ENCODE measurements at regions not wholly inside any gene's neighbourhood (a gene's known extent, or its start where the extent isn't known, plus 50 kb on each side); places are given as distances from the start of the nearest gene placed in this dataset.
"Not testable (repeated sequence)": the region's sequence is repeated elsewhere in the genome, so short reads cannot be mapped to it uniquely, and the experiment has no call there.

- DNase-seq (ENCODE audit: low read depth in 2 of 3, low spot score in 1 of 3): no peak
Observed at GRCh38 chr3:30294241-30294667, 312.1 kb upstream of the TGFBR2 start.

GRCh38 chr3:30297112-30297511 is 309.3 kb upstream of the TGFBR2 start:
- DNase-seq (ENCODE audit: low read depth in 2 of 3, low spot score in 1 of 3): no peak

DNA sequence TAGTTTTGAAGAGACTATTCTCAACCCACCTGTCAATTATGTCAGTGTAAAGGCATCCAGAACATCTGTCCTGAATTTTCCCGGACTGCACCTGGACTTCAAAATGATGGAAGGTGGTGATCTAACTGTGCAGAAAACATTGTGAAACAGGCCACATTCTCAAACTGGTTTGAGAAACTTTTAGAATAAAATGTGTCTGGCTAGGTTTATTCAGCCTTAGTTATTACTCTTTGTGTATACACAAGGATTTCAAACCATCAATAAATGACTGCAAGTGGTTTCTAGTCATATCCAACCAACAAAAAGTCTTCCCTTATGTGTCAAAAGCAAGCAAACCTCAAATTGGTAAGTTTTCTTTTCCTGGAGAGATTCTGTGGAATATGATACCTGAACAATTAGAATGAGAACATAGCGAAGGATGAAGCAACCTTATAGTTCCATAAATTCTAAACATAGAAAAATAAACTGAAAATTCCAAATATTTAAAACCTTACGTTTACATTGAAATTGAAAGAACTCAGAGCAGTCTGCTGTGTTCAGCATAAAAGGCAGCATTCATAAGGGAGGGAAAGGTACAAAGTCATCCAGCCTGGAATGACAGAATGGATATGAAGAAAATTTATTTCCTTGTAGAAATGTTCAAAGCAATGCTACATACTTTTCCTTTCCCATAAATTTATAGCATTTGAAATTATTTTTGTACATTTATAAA is 306.6 kb upstream of the TGFBR2 start:
- no peak for DNase-seq (ENCODE audit: low read depth in 2 of 3, low spot score in 1 of 3)

DNA sequence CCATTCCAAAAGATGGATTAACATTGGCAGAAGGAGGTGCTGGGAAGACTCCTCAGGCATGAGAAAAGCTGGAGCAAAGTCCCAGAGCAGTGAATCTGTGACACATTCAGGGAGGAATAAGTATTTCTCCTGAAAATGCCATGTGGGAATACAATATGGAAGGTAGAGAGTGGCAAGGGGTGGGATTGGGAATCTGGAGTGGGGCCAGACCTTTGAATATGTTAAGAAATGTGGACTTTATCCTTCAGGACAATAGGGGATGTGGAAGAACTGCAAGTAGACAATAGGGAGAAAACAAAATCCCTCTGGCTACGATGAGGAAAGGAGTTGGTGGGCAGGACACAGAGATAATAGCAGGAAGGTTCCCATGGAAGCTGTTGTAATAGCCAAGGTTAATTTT is 305.6 kb upstream of the TGFBR2 start:
- no peak for DNase-seq (ENCODE audit: low read depth in 2 of 3, low spot score in 1 of 3)

- DNase-seq (ENCODE audit: low read depth in 2 of 3, low spot score in 1 of 3): no peak
Observed at GRCh38 chr3:30302027-30302426, 304.4 kb upstream of the TGFBR2 start.

- DNase-seq (ENCODE audit: low read depth in 2 of 3, low spot score in 1 of 3): no peak
Observed at GRCh38 chr3:30303770-30304169, 302.6 kb upstream of the TGFBR2 start.

- DNase-seq (ENCODE audit: low read depth in 2 of 3, low spot score in 1 of 3): no peak
Observed at GRCh38 chr3:30305021-30305420, 301.4 kb upstream of the TGFBR2 start.

DNA sequence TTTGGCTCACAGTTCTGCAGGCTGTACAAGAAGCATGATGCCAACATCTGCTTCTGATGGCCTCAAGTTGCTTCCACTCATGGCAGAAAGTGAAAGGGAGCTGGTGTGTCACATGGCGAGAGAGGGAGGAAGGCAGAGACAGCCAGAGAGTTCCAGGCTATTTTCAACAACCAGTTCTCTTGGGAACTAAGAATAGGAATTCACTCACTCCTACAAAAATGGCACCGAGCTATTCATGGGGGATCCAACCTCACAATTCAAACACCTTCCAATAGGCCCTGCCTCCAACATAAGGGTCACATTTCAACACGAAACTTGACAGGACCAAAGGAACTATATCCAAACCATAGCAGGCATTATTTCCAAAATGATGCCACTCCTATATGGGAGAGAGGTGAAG is 299.5 kb upstream of the TGFBR2 start:
- DNase-seq (ENCODE audit: low read depth in 2 of 3, low spot score in 1 of 3): no peak

- no peak for DNase-seq (ENCODE audit: low read depth in 2 of 3, low spot score in 1 of 3)
Observed at GRCh38 chr3:30307372-30307950, 298.9 kb upstream of the TGFBR2 start.

DNA sequence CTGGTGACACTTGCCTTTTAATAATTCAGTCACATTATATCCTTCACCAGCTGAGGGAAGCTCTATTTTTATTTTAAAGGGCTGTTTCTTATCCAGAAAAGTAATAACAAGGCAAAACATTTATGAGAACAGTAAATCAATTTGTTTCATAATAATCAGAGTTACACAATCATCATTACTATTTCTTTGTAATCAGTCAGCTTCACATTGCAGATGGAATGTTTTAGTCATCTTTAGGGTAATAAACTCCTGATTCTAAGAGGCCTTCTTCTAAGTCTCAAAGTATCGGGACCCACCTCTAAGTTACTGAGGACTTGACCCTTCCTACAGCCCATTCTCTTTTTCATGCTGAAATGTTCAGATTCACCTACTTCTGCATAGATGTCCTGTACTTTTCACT is 298.3 kb upstream of the TGFBR2 start:
- no peak for DNase-seq (ENCODE audit: low read depth in 2 of 3, low spot score in 1 of 3)

DNA sequence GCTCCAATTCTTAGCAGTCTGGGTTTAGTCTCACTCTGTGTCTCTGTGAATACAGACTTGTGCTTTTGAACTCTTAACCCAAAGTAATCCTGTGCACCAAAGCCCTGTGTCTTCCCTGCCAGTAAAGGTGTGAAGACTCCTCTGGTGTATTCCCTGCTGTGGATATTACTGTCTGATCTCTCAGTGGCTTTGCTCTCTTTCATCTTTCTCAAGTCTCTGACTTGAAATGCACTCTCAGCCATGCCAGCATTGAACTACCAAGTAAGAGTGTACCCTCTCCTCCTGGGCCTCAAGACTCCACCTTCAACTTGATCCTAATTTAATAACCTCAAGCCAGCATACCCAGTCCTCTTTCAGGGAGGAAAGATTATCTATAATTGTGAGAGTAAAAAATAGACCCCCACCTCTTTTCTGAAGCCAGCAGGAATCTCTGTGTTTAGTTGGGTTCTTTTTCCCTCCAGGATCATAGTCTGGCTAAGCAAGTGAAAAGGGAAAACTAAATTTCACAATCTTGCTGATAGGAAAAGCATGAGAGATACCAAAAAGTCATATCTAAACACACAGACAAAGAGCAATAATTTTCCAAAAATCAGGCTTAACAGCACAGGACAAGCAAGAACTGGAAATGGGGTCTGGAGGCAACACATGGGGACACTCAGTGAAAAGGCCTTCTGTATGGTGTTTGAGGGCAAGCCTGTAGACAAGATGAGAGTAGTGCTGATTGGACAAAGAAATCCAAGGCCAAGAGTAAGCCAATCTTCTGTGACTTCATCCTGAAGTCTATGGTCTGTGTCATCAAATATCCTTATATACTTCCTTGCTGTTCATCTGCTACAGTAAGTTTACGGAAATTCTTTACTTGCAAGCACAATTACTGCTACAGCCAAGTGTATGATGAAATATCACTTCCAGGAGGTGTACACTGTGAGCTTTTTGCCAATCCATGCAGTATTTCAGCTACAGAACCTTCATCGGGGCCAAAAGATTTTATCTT is 296.1 kb upstream of the TGFBR2 start:
- no peak for DNase-seq (ENCODE audit: low read depth in 2 of 3, low spot score in 1 of 3)

- DNase-seq (ENCODE audit: low read depth in 2 of 3, low spot score in 1 of 3): no peak
Observed at GRCh38 chr3:30311781-30312180, 294.6 kb upstream of the TGFBR2 start.

GRCh38 chr3:30313840-30314239 is 292.6 kb upstream of the TGFBR2 start:
- DNase-seq (ENCODE audit: low read depth in 2 of 3, low spot score in 1 of 3): no peak

DNA sequence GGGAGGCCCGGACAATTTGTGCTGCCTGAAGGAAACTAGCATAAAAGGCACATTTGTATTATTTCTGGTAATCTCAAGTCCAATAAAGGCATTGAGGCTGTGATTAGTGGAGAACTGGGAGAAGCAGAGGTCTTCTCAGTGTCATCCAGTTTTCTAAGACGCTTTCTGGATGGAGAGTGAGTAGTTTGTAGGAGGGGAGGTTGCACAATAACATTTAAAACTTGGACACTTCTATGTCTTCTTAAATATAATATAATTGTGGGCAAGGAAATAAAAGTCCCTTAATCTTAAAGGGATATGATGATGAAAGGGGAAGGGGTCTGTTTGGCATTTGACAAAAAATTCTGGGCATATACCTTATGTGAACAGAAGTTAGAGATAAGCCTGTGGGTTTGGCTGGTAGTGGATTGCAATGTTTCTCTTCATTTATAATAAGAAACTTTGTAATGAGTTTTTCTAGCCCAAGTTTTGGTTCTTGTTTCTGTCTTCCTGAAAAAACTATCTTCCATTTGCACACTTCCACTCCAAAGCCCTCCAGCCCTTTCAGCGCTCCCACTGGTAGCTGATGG is 291.6 kb upstream of the TGFBR2 start:
- DNase-seq (ENCODE audit: low read depth in 2 of 3, low spot score in 1 of 3): no peak

- no peak for DNase-seq (ENCODE audit: low read depth in 2 of 3, low spot score in 1 of 3)
Observed at GRCh38 chr3:30315447-30315846, 291.0 kb upstream of the TGFBR2 start.

DNA sequence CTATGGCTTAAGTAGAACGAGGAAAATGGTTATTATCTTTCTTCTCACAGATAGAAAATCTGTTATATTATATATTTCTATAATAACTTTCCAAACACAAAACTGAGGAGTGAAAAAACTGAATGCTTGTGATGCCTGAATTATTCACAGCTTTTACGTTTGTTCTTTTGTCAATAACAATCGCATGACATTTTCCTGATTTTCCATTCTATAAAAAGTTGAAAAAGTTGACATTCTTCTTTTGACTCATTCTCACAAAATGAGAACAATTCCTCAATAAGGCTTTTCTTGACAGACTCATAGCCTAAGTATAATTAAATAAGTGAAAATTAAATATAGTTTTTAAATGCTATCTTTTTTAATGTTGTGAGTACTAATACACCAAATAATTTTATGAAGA is 288.8 kb upstream of the TGFBR2 start:
- DNase-seq (ENCODE audit: low read depth in 2 of 3, low spot score in 1 of 3): no peak

GRCh38 chr3:30318110-30318509 is 288.3 kb upstream of the TGFBR2 start:
- DNase-seq (ENCODE audit: low read depth in 2 of 3, low spot score in 1 of 3): no peak

GRCh38 chr3:30319713-30320112 is 286.7 kb upstream of the TGFBR2 start:
- peak in 2 of 3 donors; percentile 20 to 26 for DNase-seq (ENCODE audit: low read depth in 2 of 3, low spot score in 1 of 3)

GRCh38 chr3:30320392-30320791 is 286.0 kb upstream of the TGFBR2 start:
- DNase-seq (ENCODE audit: low read depth in 2 of 3, low spot score in 1 of 3): no peak

GRCh38 chr3:30321065-30321464 is 285.3 kb upstream of the TGFBR2 start:
- DNase-seq (ENCODE audit: low read depth in 2 of 3, low spot score in 1 of 3): no peak

DNA sequence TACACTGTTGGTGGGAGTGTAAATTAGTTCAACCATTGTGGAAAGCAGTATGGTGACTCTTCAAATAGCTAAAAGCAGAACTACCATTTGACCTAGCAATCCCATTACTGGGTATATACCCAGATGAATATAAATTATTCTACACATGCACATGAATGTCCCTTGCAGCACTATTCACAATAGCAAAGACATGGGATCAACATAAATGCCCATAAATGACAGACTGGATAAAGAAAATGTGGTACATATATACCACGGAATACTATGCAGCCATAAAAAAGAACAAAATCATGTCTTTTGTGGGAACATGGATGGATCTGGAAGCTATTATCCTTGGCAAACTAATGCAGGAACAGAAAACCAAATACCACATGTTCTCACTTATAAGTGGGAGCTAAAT is 282.8 kb upstream of the TGFBR2 start:
- DNase-seq (ENCODE audit: low read depth in 2 of 3, low spot score in 1 of 3): not testable (repeated sequence)

DNA sequence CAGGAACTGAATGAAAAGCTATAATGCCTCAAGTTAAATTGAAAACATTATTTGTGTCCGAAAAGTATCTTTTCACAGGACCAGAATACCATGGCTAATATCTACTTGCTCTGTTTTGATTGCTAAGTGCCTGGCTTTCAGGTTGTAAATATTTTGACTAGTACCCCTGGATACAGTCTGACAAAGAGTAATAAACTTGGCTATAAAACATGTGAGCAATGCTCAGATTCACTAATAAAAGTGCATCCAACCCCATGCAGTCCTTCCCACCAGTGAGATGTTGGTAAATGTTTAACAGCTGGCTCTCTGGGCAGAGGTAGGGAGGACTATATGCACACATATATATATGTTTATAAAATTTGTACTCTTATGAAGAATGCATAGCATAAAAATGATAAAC is 281.8 kb upstream of the TGFBR2 start:
- DNase-seq (ENCODE audit: low read depth in 2 of 3, low spot score in 1 of 3): no peak

All from stimulated activated CD4-positive, alpha-beta T cell treated with anti-CD3 and anti-CD28 coated beads, Interleukin-12 subunit alpha, Interleukin-12 subunit beta, amount 100 ng/mL, for 48 hours (primary cell).